ENCODE measurements at regions not wholly inside any gene's neighbourhood (a gene's known extent, or its start where the extent isn't known, plus 50 kb on each side); places are given as distances from the start of the nearest gene placed in this dataset.

GRCh38 chr3:25884981-25885380 is 95.1 kb downstream of the OXSM start:
- Histone ChIP-seq H3K27ac (ENCODE audit: poor library complexity, severe bottlenecking) (peak overlapping the region; percentile 33), H3K4me3 (ENCODE audit: severe bottlenecking) (no peak overlapping the region), H3K36me3 (ENCODE audit: low read depth) (no peaks in the 10 kb centered on the region), H3K9me3 (ENCODE audit: severe bottlenecking) (no peaks in the 10 kb centered on the region), H3K4me1 (ENCODE audit: insufficient read depth, poor library complexity, severe bottlenecking) (peaks cover 13% of the 10 kb centered on the region), H3K27me3 (ENCODE audit: insufficient read depth, poor library complexity, severe bottlenecking) (no peaks in the 10 kb centered on the region)
- DNase-seq (ENCODE audit: low spot score) (no peak), ATAC-seq (ENCODE audit: low read depth) (no peak)
- no peak for TF ChIP-seq CTCF (IDR thresholded peaks at IDR 0.05; ENCODE audit: poor library complexity, severe bottlenecking)

DNA sequence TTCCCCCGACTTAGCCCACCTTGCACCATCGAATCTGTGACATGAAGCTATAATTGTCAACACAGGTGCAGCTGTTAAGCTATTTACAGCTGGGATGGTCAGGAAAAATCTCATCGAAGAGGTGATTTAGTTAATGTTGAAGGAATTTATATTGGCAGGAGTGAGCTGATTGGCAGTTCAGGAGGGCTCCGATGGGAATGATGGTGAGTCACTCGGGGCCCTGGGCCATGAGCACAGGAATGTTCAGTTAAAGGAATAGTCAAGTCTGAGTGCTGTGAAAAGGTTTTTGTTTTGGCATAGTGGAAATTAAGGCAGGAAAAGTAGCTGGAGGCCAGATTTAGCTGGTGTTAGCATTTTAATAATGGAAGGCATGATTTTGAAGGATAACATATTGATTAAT is 95.7 kb downstream of the OXSM start:
- no peak for TF ChIP-seq CTCF (IDR thresholded peaks at IDR 0.05; ENCODE audit: poor library complexity, severe bottlenecking)
- H3K27me3 ChIP-seq (ENCODE audit: insufficient read depth, poor library complexity, severe bottlenecking), result no peaks in the 10 kb centered on the region
- peak; percentile 66 for DNase-seq (ENCODE audit: low spot score)
- no peak overlapping the region for H3K4me3 ChIP-seq (ENCODE audit: severe bottlenecking)
- peak; percentile 98 for ATAC-seq (ENCODE audit: low read depth)
- no peaks in the 10 kb centered on the region for H3K9me3 ChIP-seq (ENCODE audit: severe bottlenecking)
- peaks cover 13% of the 10 kb centered on the region for H3K4me1 ChIP-seq (ENCODE audit: insufficient read depth, poor library complexity, severe bottlenecking)
- no peaks in the 10 kb centered on the region for H3K36me3 ChIP-seq (ENCODE audit: low read depth)
- H3K27ac ChIP-seq (ENCODE audit: poor library complexity, severe bottlenecking), result peak overlapping the region; percentile 33

DNA sequence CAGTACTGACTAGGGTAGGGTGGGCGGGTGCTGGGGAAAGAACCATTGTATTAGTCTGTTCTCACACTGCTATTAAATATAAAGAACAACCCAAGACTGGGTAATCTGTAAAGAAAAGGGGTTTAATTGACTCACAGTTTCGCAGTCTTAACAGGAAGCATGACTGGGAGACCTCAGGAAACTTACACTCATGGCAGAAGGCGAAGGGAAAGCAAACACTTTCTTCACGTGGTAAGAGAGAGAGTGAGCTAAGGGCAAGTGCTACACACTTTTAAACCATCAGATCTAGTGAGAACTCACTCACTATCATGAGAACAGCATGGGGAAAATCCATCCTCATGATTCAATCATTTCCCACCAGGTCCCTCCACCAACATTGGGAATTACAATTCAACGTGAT is 98.0 kb downstream of the OXSM start:
- DNase-seq (ENCODE audit: low spot score) (no peak), ATAC-seq (ENCODE audit: low read depth) (no peak)
- peaks cover 13% of the 10 kb centered on the region for H3K4me1 ChIP-seq (ENCODE audit: insufficient read depth, poor library complexity, severe bottlenecking)
- H3K36me3 ChIP-seq (ENCODE audit: low read depth), result no peaks in the 10 kb centered on the region
- no peaks in the 10 kb centered on the region for H3K27me3 ChIP-seq (ENCODE audit: insufficient read depth, poor library complexity, severe bottlenecking)
- no peaks in the 10 kb centered on the region for H3K9me3 ChIP-seq (ENCODE audit: severe bottlenecking)
- no peak overlapping the region for H3K27ac ChIP-seq (ENCODE audit: poor library complexity, severe bottlenecking)
- no peak for TF ChIP-seq CTCF (IDR thresholded peaks at IDR 0.05; ENCODE audit: poor library complexity, severe bottlenecking)
- no peak overlapping the region for H3K4me3 ChIP-seq (ENCODE audit: severe bottlenecking)

GRCh38 chr3:25888892-25889524 is 99.1 kb downstream of the OXSM start:
- Histone ChIP-seq H3K36me3 (ENCODE audit: low read depth) (no peaks in the 10 kb centered on the region), H3K27ac (ENCODE audit: poor library complexity, severe bottlenecking) (no peak overlapping the region), H3K9me3 (ENCODE audit: severe bottlenecking) (no peaks in the 10 kb centered on the region), H3K27me3 (ENCODE audit: insufficient read depth, poor library complexity, severe bottlenecking) (no peaks in the 10 kb centered on the region), H3K4me1 (ENCODE audit: insufficient read depth, poor library complexity, severe bottlenecking) (peaks cover 13% of the 10 kb centered on the region), H3K4me3 (ENCODE audit: severe bottlenecking) (no peak overlapping the region)
- TF ChIP-seq CTCF (IDR thresholded peaks at IDR 0.05; ENCODE audit: poor library complexity, severe bottlenecking), result no peak
- DNase-seq (ENCODE audit: low spot score) (no peak), ATAC-seq (ENCODE audit: low read depth) (no peak)

DNA sequence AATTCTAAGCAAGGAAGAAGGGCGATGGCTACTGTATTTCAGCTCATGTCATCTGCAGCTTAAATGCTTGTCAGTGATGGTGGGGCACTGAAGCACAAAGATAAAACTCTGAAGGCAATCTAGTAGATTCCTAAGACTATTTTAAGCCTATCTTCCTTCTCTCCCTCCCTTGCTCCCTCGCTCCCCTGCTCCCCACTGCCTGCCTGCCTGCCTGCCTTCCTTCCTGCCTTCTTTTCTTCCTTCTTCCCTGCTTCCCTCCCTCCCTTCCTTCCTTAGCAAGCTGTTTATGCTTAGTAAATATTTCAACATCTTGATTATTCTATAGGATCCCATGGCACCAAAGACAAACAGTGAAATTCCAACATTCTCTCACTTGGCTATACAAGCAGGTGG is 99.6 kb downstream of the OXSM start:
- TF ChIP-seq CTCF (IDR thresholded peaks at IDR 0.05; ENCODE audit: poor library complexity, severe bottlenecking), result no peak
- Histone ChIP-seq H3K9me3 (ENCODE audit: severe bottlenecking) (no peaks in the 10 kb centered on the region), H3K27ac (ENCODE audit: poor library complexity, severe bottlenecking) (no peak overlapping the region), H3K27me3 (ENCODE audit: insufficient read depth, poor library complexity, severe bottlenecking) (no peaks in the 10 kb centered on the region), H3K4me1 (ENCODE audit: insufficient read depth, poor library complexity, severe bottlenecking) (peaks cover 13% of the 10 kb centered on the region), H3K36me3 (ENCODE audit: low read depth) (no peaks in the 10 kb centered on the region), H3K4me3 (ENCODE audit: severe bottlenecking) (no peak overlapping the region)
- ATAC-seq (ENCODE audit: low read depth) (no peak), DNase-seq (ENCODE audit: low spot score) (no peak)
